PC-9 (cell line): ENCODE measurements at regions not wholly inside any gene's neighbourhood (a gene's known extent, or its start where the extent isn't known, plus 50 kb on each side); places are given as distances from the start of the nearest gene placed in this dataset.
"Not testable (repeated sequence)": the region's sequence is repeated elsewhere in the genome, so short reads cannot be mapped to it uniquely, and the experiment has no call there.

Experiments used
- BruUV-seq: library from RNA; stranded (reverse); fragments of 400-500 nt; replicated peaks from 2 replicates; lab custom pipeline; 2021; lab: Mats Ljungman, UMichigan
- CTCF ChIA-PET: fragments of 300-600 bp; sonication (Branson Sonifier 250); formaldehyde crosslinking; loops from one replicate; lab custom pipeline; 2022; ENCODE audit warnings: antibody characterized with exemption; lab: Charles Lee
- POLR2A ChIA-PET: fragments of 300-600 bp; sonication (Branson Sonifier 250); formaldehyde crosslinking; loops from one replicate; lab custom pipeline; 2022; ENCODE audit warnings: antibody characterized with exemption; ENCODE audit not compliant: unreplicated experiment; lab: Charles Lee
- DNase-seq, 2 experiments: peaks; one replicate each; pipeline versions ENCODE4 v3.0.0 to v3.0.0-alpha.2; 2015 to 2022; ENCODE audit warnings: mixed read lengths in 1 of 2
- H2AFZ ChIP-seq: fragments of 200-600 bp; sonication (generic); 2 replicates; pipeline ENCODE4 v1.8.1; 2017; ENCODE audit warnings: antibody characterized with exemption
- H3F3A ChIP-seq: fragments of 200-600 bp; sonication (generic); 2 replicates; pipeline ENCODE4 v1.8.1; 2017; ENCODE audit warnings: antibody characterized with exemption, mild to moderate bottlenecking, low read depth; ENCODE audit not compliant: insufficient read depth
- H3K27ac ChIP-seq: fragments of 200-600 bp; sonication (generic); 2 replicates; pipeline ENCODE4 v1.6.1; 2016; ENCODE audit warnings: mixed run types
- H3K27me3 ChIP-seq: fragments of 200-600 bp; sonication (generic); 2 replicates; pipeline ENCODE4 v1.6.1; 2016; ENCODE audit warnings: low read depth, mixed run types; ENCODE audit not compliant: insufficient read depth
- H3K36me3 ChIP-seq: fragments of 200-600 bp; sonication (generic); 2 replicates; pipeline ENCODE4 v1.6.1; 2016; ENCODE audit warnings: low read depth, mixed run types
- H3K4me1 ChIP-seq: fragments of 200-600 bp; sonication (generic); replicated peaks from 2 replicates; pipeline ENCODE4 v1.6.1; 2016; ENCODE audit warnings: mixed run types; ENCODE audit not compliant: insufficient read depth
- H3K4me2 ChIP-seq: fragments of 200-600 bp; sonication (generic); 2 replicates; pipeline ENCODE4 v1.6.1; 2017; ENCODE audit warnings: mixed run types
- H3K4me3 ChIP-seq: fragments of 200-600 bp; sonication (generic); 2 replicates; pipeline ENCODE4 v1.6.1; 2016; ENCODE audit warnings: mixed run types
- H3K79me2 ChIP-seq: fragments of 200-600 bp; sonication (generic); 2 replicates; pipeline ENCODE4 v1.6.1; 2017; ENCODE audit warnings: low read depth, mixed run types
- H3K9me2 ChIP-seq: fragments of 200-600 bp; sonication (generic); 2 replicates; pipeline ENCODE4 v1.8.1; 2017; ENCODE audit warnings: mild to moderate bottlenecking; ENCODE audit not compliant: insufficient read depth
- H3K9me3 ChIP-seq: fragments of 200-600 bp; sonication (generic); 2 replicates; pipeline ENCODE4 v1.8.1; 2016; ENCODE audit warnings: low read depth; ENCODE audit not compliant: insufficient read depth
- H4K20me1 ChIP-seq: fragments of 200-600 bp; sonication (generic); 2 replicates; pipeline ENCODE4 v1.8.1; 2017; ENCODE audit not compliant: insufficient read depth
- CTCF ChIP-seq: fragments of 200-600 bp; sonication (generic); conservative IDR thresholded peaks from 2 replicates; pipeline ENCODE4 v1.6.1; 2017; ENCODE audit warnings: mixed run types, antibody characterized with exemption, mild to moderate bottlenecking, moderate library complexity
- EZH2 ChIP-seq: fragments of 200-600 bp; sonication (generic); IDR thresholded peaks from 2 replicates; pipeline ENCODE4 v1.8.0; 2017; ENCODE audit warnings: antibody characterized with exemption, low read depth
- intact Hi-C: fragments of 100-400 bp; cut with micrococcal nuclease; formaldehyde crosslinking; loops from one replicate; pipeline ENCODE4 v1.10.0; 2022; ENCODE audit not compliant: unreplicated experiment

- Histone ChIP-seq H3K79me2 (no peaks in the 10 kb centered on the region), H3K36me3 (no peaks in the 10 kb centered on the region), H3K9me3 (no peaks in the 10 kb centered on the region), H3K4me2 (peak overlapping the region; percentile 41), H3K4me3 (no peak overlapping the region), H3K27ac (peak overlapping the region; percentile 53), H3K9me2 (no peaks in the 10 kb centered on the region), H3K27me3 (no peaks in the 10 kb centered on the region), H3F3A (peaks cover 13% of the 10 kb centered on the region; the same call in 1 of the 2 replicates), H3K4me1 (peaks cover 23% of the 10 kb centered on the region), H4K20me1 (no peaks in the 10 kb centered on the region), H2AFZ (no peak overlapping the region)
- ChIA-PET CTCF (no interaction called here), POLR2A (no interaction called here)
- no peak for TF ChIP-seq CTCF
- TF ChIP-seq EZH2 = no peak
- DNase-seq = peak in 1 of 2 experiments; percentile 75
- intact Hi-C loops = no loop called here
- BruUV-seq = no TSS peak
Observed at GRCh38 chr21:35163411-35163810, 114.3 kb upstream of the RUNX1 start.

- H3K4me2 ChIP-seq = peak overlapping the region; percentile 41; the same call in 1 of the 2 replicates
- TF ChIP-seq CTCF (no peak), EZH2 (no peak)
- peaks cover 13% of the 10 kb centered on the region; the same call in 1 of the 2 replicates for H3F3A ChIP-seq
- no peaks in the 10 kb centered on the region; the same call in 1 of the 2 replicates for H3K9me3 ChIP-seq
- no peaks in the 10 kb centered on the region for H3K27me3 ChIP-seq
- ChIA-PET CTCF (no interaction called here), POLR2A (no interaction called here)
- intact Hi-C loops = no loop called here
- no TSS peak for BruUV-seq
- H3K36me3 ChIP-seq = no peaks in the 10 kb centered on the region
- H3K4me1 ChIP-seq = peaks cover 23% of the 10 kb centered on the region
- peak overlapping the region; percentile 53; the same call in 1 of the 2 replicates for H3K27ac ChIP-seq
- H2AFZ ChIP-seq = no peak overlapping the region
- no peaks in the 10 kb centered on the region for H3K9me2 ChIP-seq
- DNase-seq = no peak
- H4K20me1 ChIP-seq = no peaks in the 10 kb centered on the region
- H3K4me3 ChIP-seq = no peak overlapping the region
- H3K79me2 ChIP-seq = no peaks in the 10 kb centered on the region
Observed at GRCh38 chr21:35162831-35163230, 113.7 kb upstream of the RUNX1 start.

GRCh38 chr21:35159881-35160280 lies 110.8 kb upstream of the RUNX1 start:
- BruUV-seq = no TSS peak
- POLR2A ChIA-PET = no interaction called here
- intact Hi-C loops = no loop called here
- CTCF ChIA-PET = no interaction called here
- no peaks in the 10 kb centered on the region; the same call in 1 of the 2 replicates for H3K9me3 ChIP-seq
- no peak overlapping the region for H3K27ac ChIP-seq
- H3K4me3 ChIP-seq = no peak overlapping the region
- no peaks in the 10 kb centered on the region for H3K36me3 ChIP-seq
- H3K9me2 ChIP-seq = no peaks in the 10 kb centered on the region
- TF ChIP-seq EZH2 = no peak
- TF ChIP-seq CTCF = no peak
- H3K4me2 ChIP-seq = no peak overlapping the region
- no peaks in the 10 kb centered on the region for H3K27me3 ChIP-seq
- no peaks in the 10 kb centered on the region for H4K20me1 ChIP-seq
- peaks cover 23% of the 10 kb centered on the region for H3K4me1 ChIP-seq
- H3K79me2 ChIP-seq = no peaks in the 10 kb centered on the region
- no peak overlapping the region for H2AFZ ChIP-seq
- H3F3A ChIP-seq = peaks cover 13% of the 10 kb centered on the region; the same call in 1 of the 2 replicates
- no peak for DNase-seq

- intact Hi-C loops, H3K9me3 ChIP-seq, H3K27me3 ChIP-seq, H3K4me2 ChIP-seq, H3K79me2 ChIP-seq, DNase-seq, H3K9me2 ChIP-seq, H3K4me3 ChIP-seq, BruUV-seq, CTCF ChIA-PET, H3K4me1 ChIP-seq, H2AFZ ChIP-seq, H3F3A ChIP-seq, H3K27ac ChIP-seq, POLR2A ChIA-PET, H4K20me1 ChIP-seq, H3K36me3 ChIP-seq: not testable (repeated sequence)
Observed at GRCh38 chr21:35157374-35157773, 108.3 kb upstream of the RUNX1 start.
